Fibroblast of lung (primary cell): ENCODE measurements at regions not wholly inside any gene's neighbourhood (a gene's known extent, or its start where the extent isn't known, plus 50 kb on each side); places are given as distances from the start of the nearest gene placed in this dataset.

Source experiments
- DNase-seq, 2 donors: peaks; one replicate each; pipeline versions ENCODE4 v3.0.0 to v3.0.0-alpha.2; 2010; ENCODE audit warnings: low read depth in 2 of 2
- H2AFZ ChIP-seq: 2 replicates; pipeline ENCODE4 v1.5.1; 2012; ENCODE audit warnings: low read length, control low read depth, inconsistent platforms
- H3K27ac ChIP-seq: 2 replicates; pipeline ENCODE4 v1.5.1; 2011; ENCODE audit warnings: low read length, control low read depth; ENCODE audit not compliant: insufficient read depth
- H3K27me3 ChIP-seq: 2 replicates; pipeline ENCODE4 v1.5.1; 2011; ENCODE audit warnings: mild to moderate bottlenecking, low read length; ENCODE audit not compliant: control insufficient read depth, insufficient read depth
- H3K36me3 ChIP-seq: 2 replicates; pipeline ENCODE4 v1.5.1; 2011; ENCODE audit warnings: low read length; ENCODE audit not compliant: control insufficient read depth, insufficient read depth
- H3K4me1 ChIP-seq: 2 replicates; pipeline ENCODE4 v1.5.1; 2011; ENCODE audit warnings: low read length; ENCODE audit not compliant: control insufficient read depth, insufficient read depth; ENCODE audit errors: extremely low read depth
- H3K4me2 ChIP-seq: 2 replicates; pipeline ENCODE4 v1.5.1; 2011; ENCODE audit warnings: low read length, control low read depth; ENCODE audit not compliant: insufficient read depth; ENCODE audit errors: extremely low read depth
- H3K4me3 ChIP-seq, 4 experiments: fragments of 200-600 bp in 1 of 4; sonication (generic) in 1 of 4; replicated peaks in 1 of 4; 2 replicates each; pipeline ENCODE4 v1.5.1; 2011 to 2016; ENCODE audit warnings: low read length in 4 of 4, low read depth in 3 of 4, mild to moderate bottlenecking in 3 of 4, control low read depth in 2 of 4, inconsistent platforms in 1 of 4, mixed read lengths in 1 of 4; ENCODE audit not compliant: insufficient read depth in 1 of 4; ENCODE audit errors: control extremely low read depth in 1 of 4
- H3K79me2 ChIP-seq: 2 replicates; pipeline ENCODE4 v1.5.1; 2012; ENCODE audit warnings: mild to moderate bottlenecking, low read length, inconsistent platforms; ENCODE audit not compliant: control insufficient read depth, insufficient read depth
- H3K9ac ChIP-seq: 2 replicates; pipeline ENCODE4 v1.5.1; 2011; ENCODE audit warnings: mild to moderate bottlenecking, low read length, control low read depth; ENCODE audit not compliant: insufficient read depth
- H3K9me3 ChIP-seq: 2 replicates; pipeline ENCODE4 v1.5.1; 2012; ENCODE audit warnings: low read depth, low read length; ENCODE audit not compliant: control insufficient read depth, insufficient read depth
- H4K20me1 ChIP-seq: 2 replicates; pipeline ENCODE4 v1.5.1; 2011; ENCODE audit warnings: low read length; ENCODE audit not compliant: control insufficient read depth, insufficient read depth; ENCODE audit errors: extremely low read depth
- CTCF ChIP-seq, 2 donors: IDR thresholded peaks in 1 of 2; conservative IDR thresholded peaks in 1 of 2; 1 replicate in 1 of 2; 2 replicates in 1 of 2; pipeline ENCODE4 v1.5.1; 2011 to 2012; ENCODE audit warnings: low read length in 2 of 2, control low read depth in 1 of 2, inconsistent platforms in 1 of 2, low read depth in 1 of 2, mild to moderate bottlenecking in 1 of 2
- EZH2 ChIP-seq: IDR thresholded peaks from 2 replicates; pipeline ENCODE4 v1.5.1; 2012; ENCODE audit warnings: low read length, control low read depth, mild to moderate bottlenecking; ENCODE audit errors: missing control alignments

GRCh38 chr9:99336531-99336930 lies 114.4 kb downstream of the SEC61B start:
- no peak for DNase-seq
- Histone ChIP-seq H3K4me2 (no peak overlapping the region), H3K9me3 (no peaks in the 10 kb centered on the region), H3K4me3 (no peak overlapping the region), H4K20me1 (no peaks in the 10 kb centered on the region), H3K4me1 (no peaks in the 10 kb centered on the region), H3K27me3 (no peaks in the 10 kb centered on the region), H3K9ac (no peak overlapping the region), H3K27ac (no peak overlapping the region), H2AFZ (no peak overlapping the region), H3K36me3 (no peaks in the 10 kb centered on the region), H3K79me2 (no peaks in the 10 kb centered on the region)
- no peak for TF ChIP-seq EZH2
- TF ChIP-seq CTCF (conservative IDR thresholded peaks at IDR 0.05 in 1 of 2, IDR thresholded peaks at IDR 0.05 in 1 of 2; ENCODE audit: low read depth in 1 of 2, low read length in 2 of 2): no peak

GRCh38 chr9:99340281-99340680 lies 118.2 kb downstream of the SEC61B start:
- TF ChIP-seq EZH2: no peak
- no peak for TF ChIP-seq CTCF (conservative IDR thresholded peaks at IDR 0.05 in 1 of 2, IDR thresholded peaks at IDR 0.05 in 1 of 2; ENCODE audit: low read depth in 1 of 2, low read length in 2 of 2)

GRCh38 chr9:99341686-99342085 lies 119.6 kb downstream of the SEC61B start:
- Histone ChIP-seq H3K4me2 (no peak overlapping the region), H3K79me2 (no peaks in the 10 kb centered on the region), H3K9ac (no peak overlapping the region), H3K9me3 (no peaks in the 10 kb centered on the region), H4K20me1 (no peaks in the 10 kb centered on the region), H3K4me1 (peaks cover 5% of the 10 kb centered on the region), H3K27ac (no peak overlapping the region), H3K27me3 (no peaks in the 10 kb centered on the region), H3K36me3 (no peaks in the 10 kb centered on the region), H2AFZ (no peak overlapping the region), H3K4me3 (no peak overlapping the region)
- TF ChIP-seq EZH2: no peak
- TF ChIP-seq CTCF (conservative IDR thresholded peaks at IDR 0.05 in 1 of 2, IDR thresholded peaks at IDR 0.05 in 1 of 2; ENCODE audit: low read depth in 1 of 2, low read length in 2 of 2): no peak
- no peak for DNase-seq

More at GRCh38 chr9:99340281-99340680, 118.2 kb downstream of the SEC61B start:
- Histone ChIP-seq H3K4me1 (no peaks in the 10 kb centered on the region), H3K9ac (no peak overlapping the region), H3K27ac (no peak overlapping the region), H2AFZ (no peak overlapping the region), H3K27me3 (no peaks in the 10 kb centered on the region), H3K4me2 (no peak overlapping the region), H4K20me1 (no peaks in the 10 kb centered on the region), H3K4me3 (no peak overlapping the region), H3K79me2 (no peaks in the 10 kb centered on the region), H3K9me3 (no peaks in the 10 kb centered on the region), H3K36me3 (no peaks in the 10 kb centered on the region)
- DNase-seq: peak; percentile 19 to 53
